ENCODE measurements at regions not wholly inside any gene's neighbourhood (a gene's known extent, or its start where the extent isn't known, plus 50 kb on each side); places are given as distances from the start of the nearest gene placed in this dataset.

DNA sequence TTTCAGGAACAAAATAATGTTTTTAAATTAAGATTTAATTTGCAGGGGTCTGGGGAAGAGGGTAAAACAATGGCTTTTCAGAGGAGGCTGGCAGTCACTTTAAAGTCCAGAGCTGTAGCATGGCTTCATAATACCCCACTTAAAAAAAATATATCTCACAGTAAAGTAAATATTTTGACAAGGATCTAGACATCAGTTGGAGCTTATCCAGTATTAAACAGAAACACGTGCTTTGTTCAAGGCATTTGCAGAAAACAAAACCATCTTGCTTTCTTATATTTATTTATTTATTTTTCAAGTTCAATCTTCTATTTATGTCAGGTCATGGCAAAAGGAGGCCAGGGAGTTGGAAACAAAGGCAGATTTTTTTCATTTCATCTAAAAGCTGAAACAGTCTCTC is 53.3 kb upstream of the PRL start:
- ChIA-PET POLR2A (no interaction called here), CTCF (no interaction called here), RAD21 (ENCODE audit: low non-redundant PET in 1 of 2, low total read pairs in 2 of 2, uncharacterized antibody in 2 of 2, unreplicated experiment in 2 of 2) (no interaction called here)
- TF ChIP-seq SRF (IDR thresholded peaks at IDR 0.05; ENCODE audit: low read depth) (no peak), EGR1 (IDR thresholded peaks at IDR 0.05; ENCODE audit: low read depth) (no peak), TCF7L2 (IDR thresholded peaks at IDR 0.05; ENCODE audit: borderline replicate concordance, extremely low read depth, insufficient read depth, insufficient read length) (no peak), JUND (IDR thresholded peaks at IDR 0.05) (no peak), POLR2A (IDR thresholded peaks at IDR 0.05; ENCODE audit: borderline replicate concordance, extremely low read depth, insufficient read depth, insufficient read length) (no peak), FOSL1 (IDR thresholded peaks at IDR 0.05; ENCODE audit: low read depth) (no peak), SP1 (IDR thresholded peaks at IDR 0.05; ENCODE audit: low read depth) (no peak), EZH2phosphoT487 (IDR thresholded peaks at IDR 0.05; ENCODE audit: borderline replicate concordance) (no peak), SIN3A (IDR thresholded peaks at IDR 0.05; ENCODE audit: low read depth) (no peak), ZFX (IDR thresholded peaks at IDR 0.05) (no peak), POLR2AphosphoS5 (IDR thresholded peaks at IDR 0.05; ENCODE audit: low read depth, low read length) (no peak), RAD21 (IDR thresholded peaks at IDR 0.05; ENCODE audit: low read depth) (no peak)
- TF ChIP-seq, protein P1, sequence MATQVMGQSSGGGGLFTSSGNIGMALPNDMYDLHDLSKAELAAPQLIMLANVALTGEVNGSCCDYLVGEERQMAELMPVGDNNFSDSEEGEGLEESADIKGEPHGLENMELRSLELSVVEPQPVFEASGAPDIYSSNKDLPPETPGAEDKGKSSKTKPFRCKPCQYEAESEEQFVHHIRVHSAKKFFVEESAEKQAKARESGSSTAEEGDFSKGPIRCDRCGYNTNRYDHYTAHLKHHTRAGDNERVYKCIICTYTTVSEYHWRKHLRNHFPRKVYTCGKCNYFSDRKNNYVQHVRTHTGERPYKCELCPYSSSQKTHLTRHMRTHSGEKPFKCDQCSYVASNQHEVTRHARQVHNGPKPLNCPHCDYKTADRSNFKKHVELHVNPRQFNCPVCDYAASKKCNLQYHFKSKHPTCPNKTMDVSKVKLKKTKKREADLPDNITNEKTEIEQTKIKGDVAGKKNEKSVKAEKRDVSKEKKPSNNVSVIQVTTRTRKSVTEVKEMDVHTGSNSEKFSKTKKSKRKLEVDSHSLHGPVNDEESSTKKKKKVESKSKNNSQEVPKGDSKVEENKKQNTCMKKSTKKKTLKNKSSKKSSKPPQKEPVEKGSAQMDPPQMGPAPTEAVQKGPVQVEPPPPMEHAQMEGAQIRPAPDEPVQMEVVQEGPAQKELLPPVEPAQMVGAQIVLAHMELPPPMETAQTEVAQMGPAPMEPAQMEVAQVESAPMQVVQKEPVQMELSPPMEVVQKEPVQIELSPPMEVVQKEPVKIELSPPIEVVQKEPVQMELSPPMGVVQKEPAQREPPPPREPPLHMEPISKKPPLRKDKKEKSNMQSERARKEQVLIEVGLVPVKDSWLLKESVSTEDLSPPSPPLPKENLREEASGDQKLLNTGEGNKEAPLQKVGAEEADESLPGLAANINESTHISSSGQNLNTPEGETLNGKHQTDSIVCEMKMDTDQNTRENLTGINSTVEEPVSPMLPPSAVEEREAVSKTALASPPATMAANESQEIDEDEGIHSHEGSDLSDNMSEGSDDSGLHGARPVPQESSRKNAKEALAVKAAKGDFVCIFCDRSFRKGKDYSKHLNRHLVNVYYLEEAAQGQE (IDR thresholded peaks at IDR 0.05; ENCODE audit: low read depth) = no peak
- TF ChIP-seq, protein P2, sequence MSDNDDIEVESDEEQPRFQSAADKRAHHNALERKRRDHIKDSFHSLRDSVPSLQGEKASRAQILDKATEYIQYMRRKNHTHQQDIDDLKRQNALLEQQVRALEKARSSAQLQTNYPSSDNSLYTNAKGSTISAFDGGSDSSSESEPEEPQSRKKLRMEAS (IDR thresholded peaks at IDR 0.05) = no peak
- H3K79me2 ChIP-seq (ENCODE audit: insufficient read depth, low read length) = no peaks in the 10 kb centered on the region
- no peaks in the 10 kb centered on the region for H4K20me1 ChIP-seq (ENCODE audit: insufficient read depth)
- DNase-seq (ENCODE audit: low read depth, low spot score) (no peak), ATAC-seq (no peak)
- no peaks in the 10 kb centered on the region for H3K9me3 ChIP-seq (ENCODE audit: control insufficient read depth in 1 of 2, insufficient read depth in 1 of 2, low read depth in 1 of 2, low read length in 2 of 2)
- no TSS peak for BruUV-seq (replicated peaks)
- H3K4me1 ChIP-seq (ENCODE audit: control insufficient read depth in 1 of 2, insufficient read depth in 2 of 2, low read length in 2 of 2) = no peaks in the 10 kb centered on the region
- no peaks in the 10 kb centered on the region for H3K9me2 ChIP-seq (ENCODE audit: insufficient read depth)
- no peaks in the 10 kb centered on the region for H3K27me3 ChIP-seq (ENCODE audit: insufficient read depth, low read length)
- no peak overlapping the region for H3K27ac ChIP-seq (ENCODE audit: low read depth, low read length)
- intact Hi-C loops (cut with micrococcal nuclease) = no loop called here
- no peak overlapping the region for H3K4me3 ChIP-seq (replicated peaks in 1 of 2; ENCODE audit: low read depth in 1 of 2, low read length in 2 of 2)
- H2AFZ ChIP-seq (ENCODE audit: low read depth, low read length, poor library complexity, severe bottlenecking) = no peak overlapping the region
- H3K4me2 ChIP-seq (ENCODE audit: low read length) = no peak overlapping the region
- H3K36me3 ChIP-seq (ENCODE audit: control insufficient read depth in 1 of 2, insufficient read depth in 2 of 2, low read length in 2 of 2) = no peaks in the 10 kb centered on the region
- H3K9ac ChIP-seq (ENCODE audit: low read length) = no peak overlapping the region

Measured in HCT116 (cell line).